ENCODE measurements at regions not wholly inside any gene's neighbourhood (a gene's known extent, or its start where the extent isn't known, plus 50 kb on each side); places are given as distances from the start of the nearest gene placed in this dataset.

DNA sequence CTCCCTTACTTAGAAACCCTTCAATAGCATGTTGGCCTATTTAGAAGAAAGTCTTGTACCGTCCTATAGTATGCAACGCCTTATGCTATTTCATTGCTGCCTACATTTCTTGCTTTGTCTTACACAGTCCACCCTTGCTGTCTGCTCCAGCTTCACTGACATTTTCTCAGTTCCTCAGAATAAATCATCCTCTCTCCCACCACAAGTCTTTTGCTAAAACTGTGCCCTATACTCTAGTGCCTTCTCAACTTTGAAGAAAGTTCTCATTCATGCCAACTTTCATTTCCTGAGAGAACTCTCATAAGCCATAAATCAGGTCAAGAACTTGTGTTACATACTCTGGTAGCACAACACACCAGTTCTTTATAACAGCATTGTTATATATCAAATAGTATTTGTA, 54.3 kb upstream of the COL3A1 start:
- no peak for ATAC-seq (ENCODE audit: insufficient number of reproducible peaks, low FRiP score, low read depth)
- no peak overlapping the region for H3K27ac ChIP-seq
- no peaks in the 10 kb centered on the region for H3K9me3 ChIP-seq
- H3K4me3 ChIP-seq: no peak overlapping the region
- no peaks in the 10 kb centered on the region for H3K4me1 ChIP-seq (ENCODE audit: control insufficient read depth in 1 of 2, low read depth in 2 of 2)
- TF ChIP-seq, protein P1, sequence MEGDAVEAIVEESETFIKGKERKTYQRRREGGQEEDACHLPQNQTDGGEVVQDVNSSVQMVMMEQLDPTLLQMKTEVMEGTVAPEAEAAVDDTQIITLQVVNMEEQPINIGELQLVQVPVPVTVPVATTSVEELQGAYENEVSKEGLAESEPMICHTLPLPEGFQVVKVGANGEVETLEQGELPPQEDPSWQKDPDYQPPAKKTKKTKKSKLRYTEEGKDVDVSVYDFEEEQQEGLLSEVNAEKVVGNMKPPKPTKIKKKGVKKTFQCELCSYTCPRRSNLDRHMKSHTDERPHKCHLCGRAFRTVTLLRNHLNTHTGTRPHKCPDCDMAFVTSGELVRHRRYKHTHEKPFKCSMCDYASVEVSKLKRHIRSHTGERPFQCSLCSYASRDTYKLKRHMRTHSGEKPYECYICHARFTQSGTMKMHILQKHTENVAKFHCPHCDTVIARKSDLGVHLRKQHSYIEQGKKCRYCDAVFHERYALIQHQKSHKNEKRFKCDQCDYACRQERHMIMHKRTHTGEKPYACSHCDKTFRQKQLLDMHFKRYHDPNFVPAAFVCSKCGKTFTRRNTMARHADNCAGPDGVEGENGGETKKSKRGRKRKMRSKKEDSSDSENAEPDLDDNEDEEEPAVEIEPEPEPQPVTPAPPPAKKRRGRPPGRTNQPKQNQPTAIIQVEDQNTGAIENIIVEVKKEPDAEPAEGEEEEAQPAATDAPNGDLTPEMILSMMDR (IDR thresholded peaks at IDR 0.05): no peak
- H3K27me3 ChIP-seq (replicated peaks; ENCODE audit: insufficient read depth): no peaks in the 10 kb centered on the region
- H3K36me3 ChIP-seq: no peaks in the 10 kb centered on the region
- DNase-seq (ENCODE audit: low spot score): no peak

GRCh38 chr2:188922191-188922590, 52.0 kb upstream of the COL3A1 start:
- ATAC-seq (ENCODE audit: insufficient number of reproducible peaks, low FRiP score, low read depth) (no peak), DNase-seq (ENCODE audit: low spot score) (no peak)
- Histone ChIP-seq H3K27ac (no peak overlapping the region), H3K4me3 (no peak overlapping the region), H3K9me3 (no peaks in the 10 kb centered on the region), H3K4me1 (ENCODE audit: control insufficient read depth in 1 of 2, low read depth in 2 of 2) (no peaks in the 10 kb centered on the region), H3K36me3 (no peaks in the 10 kb centered on the region), H3K27me3 (replicated peaks; ENCODE audit: insufficient read depth) (no peaks in the 10 kb centered on the region)
- TF ChIP-seq, protein P1 (IDR thresholded peaks at IDR 0.05): no peak
